Astrocyte (in vitro differentiated cells and primary cell): ENCODE measurements at regions not wholly inside any gene's neighbourhood (a gene's known extent, or its start where the extent isn't known, plus 50 kb on each side); places are given as distances from the start of the nearest gene placed in this dataset.

Source experiments
- CTCF ChIP-seq: IDR thresholded peaks from 2 replicates; pipeline ENCODE4 v1.5.1; 2011; ENCODE audit warnings: low read depth, mild to moderate bottlenecking, inconsistent platforms, low read length, moderate library complexity; ENCODE audit not compliant: insufficient read depth
- EZH2 ChIP-seq: IDR thresholded peaks from 2 replicates; pipeline ENCODE4 v1.6.1; 2012; ENCODE audit warnings: mild to moderate bottlenecking, low read length, inconsistent platforms; ENCODE audit not compliant: insufficient read depth

GRCh38 chr2:57177176-57177575 lies 869.4 kb upstream of the VRK2 start:
- TF ChIP-seq CTCF (no peak), EZH2 (no peak)
